ENCODE measurements at regions not wholly inside any gene's neighbourhood (a gene's known extent, or its start where the extent isn't known, plus 50 kb on each side); places are given as distances from the start of the nearest gene placed in this dataset.

GRCh38 chr12:74148849-74149248, 388.8 kb upstream of the ATXN7L3B start:
- Histone ChIP-seq H3K4me2 (ENCODE audit: insufficient read depth, low read length) (no peak overlapping the region), H3K4me3 (ENCODE audit: insufficient read depth, low read length) (no peak overlapping the region), H2AFZ (ENCODE audit: low read length) (no peak overlapping the region), H3K9me3 (ENCODE audit: low read depth, low read length) (no peaks in the 10 kb centered on the region), H3K27me3 (ENCODE audit: insufficient read depth, low read length) (no peaks in the 10 kb centered on the region), H3K4me1 (ENCODE audit: insufficient read depth, low read length) (no peaks in the 10 kb centered on the region), H4K20me1 (ENCODE audit: insufficient read depth, low read length) (no peaks in the 10 kb centered on the region), H3K27ac (ENCODE audit: low read depth, low read length) (no peak overlapping the region), H3K79me2 (ENCODE audit: insufficient read depth, low read length) (no peaks in the 10 kb centered on the region), H3K36me3 (ENCODE audit: insufficient read depth, low read length) (no peaks in the 10 kb centered on the region)
- TF ChIP-seq CTCF (IDR thresholded peaks at IDR 0.05; ENCODE audit: extremely low read depth, low read depth, low read length): no peak
- DNase-seq (ENCODE audit: insufficient read length, low spot score, missing footprints): no peak

- no peak for DNase-seq (ENCODE audit: insufficient read length, low spot score, missing footprints)
- TF ChIP-seq CTCF (IDR thresholded peaks at IDR 0.05; ENCODE audit: extremely low read depth, low read depth, low read length): no peak
- no peak overlapping the region for H3K4me3 ChIP-seq (ENCODE audit: insufficient read depth, low read length)
Observed at GRCh38 chr12:74152370-74152769, 385.3 kb upstream of the ATXN7L3B start.

DNA sequence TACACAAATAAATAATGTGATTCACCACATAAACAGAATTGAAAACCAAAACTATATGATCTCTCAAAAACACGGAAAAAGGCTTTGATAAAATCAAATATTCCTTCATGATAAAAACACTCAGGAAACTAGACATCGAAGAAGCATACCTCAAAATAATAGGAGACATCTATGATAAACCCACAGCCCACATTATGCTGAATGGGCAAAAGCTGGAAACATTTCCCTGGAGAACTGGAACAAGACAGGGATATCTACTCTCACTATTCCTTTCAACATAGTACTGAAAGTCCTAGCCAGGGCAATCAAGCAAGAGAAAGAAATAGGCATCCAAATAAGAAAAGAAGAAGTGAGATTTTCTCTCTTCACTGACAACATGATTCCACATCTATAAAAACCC, 371.5 kb upstream of the ATXN7L3B start:
- no peaks in the 10 kb centered on the region for H3K36me3 ChIP-seq (ENCODE audit: insufficient read depth, low read length)
- no peak overlapping the region for H3K4me3 ChIP-seq (ENCODE audit: insufficient read depth, low read length)
- no peaks in the 10 kb centered on the region for H3K4me1 ChIP-seq (ENCODE audit: insufficient read depth, low read length)
- H3K79me2 ChIP-seq (ENCODE audit: insufficient read depth, low read length): no peaks in the 10 kb centered on the region
- H2AFZ ChIP-seq (ENCODE audit: low read length): no peak overlapping the region
- H3K4me2 ChIP-seq (ENCODE audit: insufficient read depth, low read length): no peak overlapping the region
- TF ChIP-seq CTCF (IDR thresholded peaks at IDR 0.05; ENCODE audit: extremely low read depth, low read depth, low read length): no peak
- H4K20me1 ChIP-seq (ENCODE audit: insufficient read depth, low read length): no peaks in the 10 kb centered on the region
- H3K27ac ChIP-seq (ENCODE audit: low read depth, low read length): no peak overlapping the region
- H3K9me3 ChIP-seq (ENCODE audit: low read depth, low read length): no peaks in the 10 kb centered on the region
- no peak for DNase-seq (ENCODE audit: insufficient read length, low spot score, missing footprints)
- no peaks in the 10 kb centered on the region for H3K27me3 ChIP-seq (ENCODE audit: insufficient read depth, low read length)

More at GRCh38 chr12:74152370-74152769, 385.3 kb upstream of the ATXN7L3B start:
- H3K9me3 ChIP-seq (ENCODE audit: low read depth, low read length): no peaks in the 10 kb centered on the region
- H2AFZ ChIP-seq (ENCODE audit: low read length): no peak overlapping the region
- H3K4me2 ChIP-seq (ENCODE audit: insufficient read depth, low read length): no peak overlapping the region
- no peaks in the 10 kb centered on the region for H3K27me3 ChIP-seq (ENCODE audit: insufficient read depth, low read length)
- H3K36me3 ChIP-seq (ENCODE audit: insufficient read depth, low read length): no peaks in the 10 kb centered on the region
- no peak overlapping the region for H3K27ac ChIP-seq (ENCODE audit: low read depth, low read length)
- H3K79me2 ChIP-seq (ENCODE audit: insufficient read depth, low read length): no peaks in the 10 kb centered on the region
- no peaks in the 10 kb centered on the region for H4K20me1 ChIP-seq (ENCODE audit: insufficient read depth, low read length)
- H3K4me1 ChIP-seq (ENCODE audit: insufficient read depth, low read length): no peaks in the 10 kb centered on the region

DNA sequence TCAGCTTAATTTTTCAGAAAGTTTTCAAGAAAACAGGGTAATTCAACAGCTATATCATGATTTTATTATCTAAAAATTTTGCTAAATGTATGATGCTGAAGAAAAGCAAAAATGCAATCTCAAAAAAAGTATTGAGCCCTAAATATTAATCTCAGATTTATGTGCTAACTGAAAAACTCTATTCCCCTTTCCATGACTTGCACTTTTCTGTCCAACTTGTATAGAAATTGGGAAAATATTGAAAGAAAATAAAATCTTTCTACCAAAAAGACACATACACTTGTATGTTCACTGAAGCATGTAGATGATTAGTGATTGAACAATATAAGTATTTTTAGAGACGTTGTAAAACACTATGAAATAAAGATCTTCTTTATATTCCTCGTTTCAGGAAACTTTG, 368.0 kb upstream of the ATXN7L3B start:
- Histone ChIP-seq H3K4me3 (ENCODE audit: insufficient read depth, low read length) (no peak overlapping the region), H3K36me3 (ENCODE audit: insufficient read depth, low read length) (no peaks in the 10 kb centered on the region), H4K20me1 (ENCODE audit: insufficient read depth, low read length) (no peaks in the 10 kb centered on the region), H3K27me3 (ENCODE audit: insufficient read depth, low read length) (no peaks in the 10 kb centered on the region), H3K9me3 (ENCODE audit: low read depth, low read length) (no peaks in the 10 kb centered on the region), H2AFZ (ENCODE audit: low read length) (no peak overlapping the region), H3K27ac (ENCODE audit: low read depth, low read length) (no peak overlapping the region), H3K4me1 (ENCODE audit: insufficient read depth, low read length) (no peaks in the 10 kb centered on the region), H3K4me2 (ENCODE audit: insufficient read depth, low read length) (no peak overlapping the region), H3K79me2 (ENCODE audit: insufficient read depth, low read length) (no peaks in the 10 kb centered on the region)
- no peak for DNase-seq (ENCODE audit: insufficient read length, low spot score, missing footprints)
- no peak for TF ChIP-seq CTCF (IDR thresholded peaks at IDR 0.05; ENCODE audit: extremely low read depth, low read depth, low read length)

All from osteoblast (primary cell).